IMR-90 (cell line): ENCODE measurements at regions not wholly inside any gene's neighbourhood (a gene's known extent, or its start where the extent isn't known, plus 50 kb on each side); places are given as distances from the start of the nearest gene placed in this dataset.
A peak's percentile ranks its signal among the peaks of the same experiment; 100 is the strongest.

Experiments used
- ATAC-seq: fragments of 200-7000 bp; cut with Tn5 transposase; 2 replicates; pipeline ENCODE4 v1.9.1; 2020; ENCODE audit warnings: low read depth, mild to moderate bottlenecking, moderate library complexity
- BruUV-seq: library from RNA; stranded (reverse); fragments of 400-500 nt; replicated peaks from 2 replicates; lab custom pipeline; 2021; lab: Mats Ljungman, UMichigan
- CTCF ChIA-PET: fragments of 300-600 bp; formaldehyde crosslinking; extraction: SDS; loops from one replicate; lab custom pipeline; 2021; ENCODE audit warnings: antibody characterized with exemption; lab: Yijun Ruan, JAX
- POLR2A ChIA-PET: fragments of 300-600 bp; sonication (Branson Sonifier 250); formaldehyde crosslinking; loops from one replicate; lab custom pipeline; 2022; ENCODE audit warnings: antibody characterized with exemption; ENCODE audit not compliant: unreplicated experiment; lab: Charles Lee
- DNase-seq: peaks from one replicate; pipeline ENCODE4 v3.0.0; 2013
- H2AFZ ChIP-seq: replicated peaks from 2 replicates; pipeline ENCODE3; 2013; ENCODE audit warnings: low read length, mild to moderate bottlenecking; ENCODE audit not compliant: poor library complexity
- H2AK5ac ChIP-seq: 2 replicates; pipeline ENCODE4 v1.6.1; 2013; ENCODE audit warnings: low read depth, low read length, inconsistent platforms
- H2AK9ac ChIP-seq: replicated peaks from 2 replicates; pipeline ENCODE3; 2013; ENCODE audit warnings: mild to moderate bottlenecking, low read depth, low read length, moderate library complexity; ENCODE audit not compliant: poor library complexity
- H2BK120ac ChIP-seq: 2 replicates; pipeline ENCODE4 v1.6.1; 2013; ENCODE audit warnings: low read depth, low read length, inconsistent platforms
- H2BK15ac ChIP-seq: 3 replicates; pipeline ENCODE4 v1.6.1; 2013; ENCODE audit warnings: low read depth, low read length, inconsistent platforms
- H2BK20ac ChIP-seq: 2 replicates; pipeline ENCODE4 v1.6.1; 2013; ENCODE audit warnings: low read depth, mild to moderate bottlenecking, inconsistent platforms, low read length, moderate library complexity
- H2BK5ac ChIP-seq: 2 replicates; pipeline ENCODE4 v1.6.1; 2013; ENCODE audit warnings: mild to moderate bottlenecking, low read depth, low read length, inconsistent platforms; ENCODE audit not compliant: poor library complexity, severe bottlenecking
- H3K14ac ChIP-seq: replicated peaks from 2 replicates; pipeline ENCODE4 v1.6.1; 2013; ENCODE audit warnings: low read depth, low read length, inconsistent platforms
- H3K18ac ChIP-seq: 2 replicates; pipeline ENCODE4 v1.6.1; 2013; ENCODE audit warnings: low read depth, low read length, control low read depth
- H3K23ac ChIP-seq: 2 replicates; pipeline ENCODE4 v1.6.1; 2013; ENCODE audit warnings: low read depth, low read length, inconsistent platforms
- H3K27ac ChIP-seq: 2 replicates; pipeline ENCODE4 v1.5.1; 2013; ENCODE audit warnings: mild to moderate bottlenecking, control low read depth, low read length; ENCODE audit not compliant: insufficient read depth
- H3K27me3 ChIP-seq: 2 replicates; pipeline ENCODE4 v1.6.1; 2013; ENCODE audit warnings: low read length; ENCODE audit not compliant: control insufficient read depth, insufficient read depth
- H3K36me3 ChIP-seq: 2 replicates; pipeline ENCODE4 v1.6.1; 2013; ENCODE audit warnings: low read length, mixed read lengths; ENCODE audit not compliant: control insufficient read depth, insufficient read depth
- H3K4ac ChIP-seq: 2 replicates; pipeline ENCODE4 v1.6.1; 2013; ENCODE audit warnings: low read depth, low read length, inconsistent platforms
- H3K4me1 ChIP-seq: 2 replicates; pipeline ENCODE4 v1.6.1; 2013; ENCODE audit warnings: low read length, mixed read lengths; ENCODE audit not compliant: control insufficient read depth, insufficient read depth
- H3K4me2 ChIP-seq: 2 replicates; pipeline ENCODE4 v1.6.1; 2013; ENCODE audit warnings: low read depth, mild to moderate bottlenecking, control low read depth, low read length, moderate library complexity
- H3K4me3 ChIP-seq: 2 replicates; pipeline ENCODE4 v1.5.1; 2013; ENCODE audit warnings: low read depth, mild to moderate bottlenecking, control low read depth, low read length, moderate library complexity; ENCODE audit not compliant: insufficient read depth
- H3K56ac ChIP-seq: 2 replicates; pipeline ENCODE4 v1.6.1; 2013; ENCODE audit warnings: low read length, inconsistent platforms; ENCODE audit not compliant: insufficient read depth; ENCODE audit errors: extremely low read depth
- H3K79me1 ChIP-seq, 2 experiments: 2 replicates each; pipeline ENCODE4 v1.6.1; 2013; ENCODE audit warnings: low read length in 2 of 2, inconsistent platforms in 1 of 2, low read depth in 1 of 2
- H3K9ac ChIP-seq: 2 replicates; pipeline ENCODE4 v1.6.1; 2013; ENCODE audit warnings: low read depth, low read length, control low read depth
- H3K9me1 ChIP-seq: 2 replicates; pipeline ENCODE4 v1.6.1; 2013; ENCODE audit warnings: low read length, inconsistent platforms; ENCODE audit not compliant: insufficient read depth
- H3K9me3 ChIP-seq: 2 replicates; pipeline ENCODE4 v1.6.1; 2013; ENCODE audit warnings: low read length; ENCODE audit not compliant: control insufficient read depth, insufficient read depth
- H4K20me1 ChIP-seq: 2 replicates; pipeline ENCODE4 v1.6.1; 2013; ENCODE audit warnings: low read length, inconsistent platforms; ENCODE audit not compliant: insufficient read depth
- H4K5ac ChIP-seq: 2 replicates; pipeline ENCODE4 v1.6.1; 2013; ENCODE audit warnings: mild to moderate bottlenecking, low read depth, low read length, control low read depth
- H4K8ac ChIP-seq, 2 experiments: 2 replicates each; pipeline ENCODE4 v1.6.1; 2013; ENCODE audit warnings: low read depth in 2 of 2, low read length in 2 of 2, control low read depth in 1 of 2, inconsistent platforms in 1 of 2
- H4K91ac ChIP-seq: 2 replicates; pipeline ENCODE4 v1.6.1; 2013; ENCODE audit warnings: low read depth, low read length, inconsistent platforms; ENCODE audit not compliant: insufficient read depth
- MAZ ChIP-seq: IDR thresholded peaks from 2 replicates; pipeline ENCODE4 v1.6.1; 2012; ENCODE audit warnings: low read depth, mild to moderate bottlenecking, low read length, improper control_type of control experiment, moderate library complexity, borderline replicate concordance
- RFX5 ChIP-seq: IDR thresholded peaks from 2 replicates; pipeline ENCODE4 v1.8.0; 2012; ENCODE audit warnings: low read depth, mild to moderate bottlenecking, low read length, moderate library complexity
- WGBS, 2 experiments: methylation state at CpG; one replicate each; pipeline versions ENCODE4 v1.1.5 to v1.1.7; 2013; ENCODE audit warnings: missing lambda C conversion rate in 2 of 2; ENCODE audit not compliant: insufficient read length in 1 of 2; ENCODE audit errors: extremely low coverage in 2 of 2; 5-methylcytosine and 5-hydroxymethylcytosine counted together
- dilution Hi-C: fragments of 300-500 bp; cut with HindIII; formaldehyde crosslinking; loops from one replicate; pipeline ENCODE4 v1.14.3; 2018; ENCODE audit warnings: low sequenced_read_pairs; ENCODE audit not compliant: unreplicated experiment
- in situ Hi-C: fragments of 300-500 bp; cut with MboI; formaldehyde crosslinking; loops from 3 replicates; pipeline ENCODE4 v1.14.3; 2019; ENCODE audit warnings: low sequenced_read_pairs, inconsistent platforms, mixed read lengths
- intact Hi-C: fragments of 100-400 bp; cut with micrococcal nuclease; formaldehyde crosslinking; loops from 2 replicates; pipeline ENCODE4 v1.10.0; 2022
- TF ChIP-seq, protein P1 (sequence below): conservative IDR thresholded peaks from 2 replicates; pipeline ENCODE4 v1.5.1; 2012; ENCODE audit warnings: mild to moderate bottlenecking, low read depth, low read length, improper control_type of control experiment

DNA sequence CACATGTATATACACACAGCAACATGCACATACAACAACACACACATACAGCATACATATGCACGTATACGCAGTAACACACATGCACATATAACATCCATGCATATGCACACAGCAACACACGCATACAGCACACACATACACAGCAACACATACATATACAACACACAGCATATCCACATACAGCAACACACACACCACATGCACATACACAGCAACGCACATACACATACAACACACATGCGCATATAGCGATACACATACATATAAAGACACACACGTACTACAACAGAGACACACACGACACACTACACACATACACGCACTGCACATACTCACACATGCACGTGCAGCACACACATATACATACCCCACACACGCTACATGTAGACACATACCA lies 187.8 kb downstream of the GLI2 start:
- Histone ChIP-seq H4K91ac (no peak overlapping the region), H2BK120ac (no peak overlapping the region), H3K4me2 (no peak overlapping the region), H3K4me1 (peaks cover 23% of the 10 kb centered on the region), H3K14ac (0 out of 2 replicates have a peak overlapping the region, but pooled peaks have one; percentile 25), H3K18ac (no peak overlapping the region), H3K27me3 (no peaks in the 10 kb centered on the region), H3K79me1 (peaks cover 52 to 96% of the 10 kb centered on the region in 2 experiments), H2AFZ (peak overlapping the region; percentile 1), H3K36me3 (peaks cover 19% of the 10 kb centered on the region), H3K9me1 (peaks cover 62% of the 10 kb centered on the region), H2BK20ac (no peak overlapping the region), H3K56ac (no peak overlapping the region), H3K9me3 (no peaks in the 10 kb centered on the region), H2BK5ac (peak overlapping the region; percentile 27), H2BK15ac (no peak overlapping the region; the same call in 2 of the 3 replicates), H4K20me1 (0 out of 2 replicates have a peak, but pooled peaks cover 3% of the 10 kb centered on the region), H3K9ac (no peak overlapping the region), H2AK5ac (peak overlapping the region; percentile 88; the same call in 1 of the 2 replicates), H3K27ac (no peak overlapping the region), H3K23ac (0 out of 2 replicates have a peak overlapping the region, but pooled peaks have one; percentile 31), H4K8ac (no peak overlapping the region), H2AK9ac (no peak overlapping the region), H3K4me3 (no peak overlapping the region), H3K4ac (peak overlapping the region; percentile 24), H4K5ac (no peak overlapping the region)
- TF ChIP-seq RFX5 (no peak), MAZ (no peak)
- TF ChIP-seq, protein P1, sequence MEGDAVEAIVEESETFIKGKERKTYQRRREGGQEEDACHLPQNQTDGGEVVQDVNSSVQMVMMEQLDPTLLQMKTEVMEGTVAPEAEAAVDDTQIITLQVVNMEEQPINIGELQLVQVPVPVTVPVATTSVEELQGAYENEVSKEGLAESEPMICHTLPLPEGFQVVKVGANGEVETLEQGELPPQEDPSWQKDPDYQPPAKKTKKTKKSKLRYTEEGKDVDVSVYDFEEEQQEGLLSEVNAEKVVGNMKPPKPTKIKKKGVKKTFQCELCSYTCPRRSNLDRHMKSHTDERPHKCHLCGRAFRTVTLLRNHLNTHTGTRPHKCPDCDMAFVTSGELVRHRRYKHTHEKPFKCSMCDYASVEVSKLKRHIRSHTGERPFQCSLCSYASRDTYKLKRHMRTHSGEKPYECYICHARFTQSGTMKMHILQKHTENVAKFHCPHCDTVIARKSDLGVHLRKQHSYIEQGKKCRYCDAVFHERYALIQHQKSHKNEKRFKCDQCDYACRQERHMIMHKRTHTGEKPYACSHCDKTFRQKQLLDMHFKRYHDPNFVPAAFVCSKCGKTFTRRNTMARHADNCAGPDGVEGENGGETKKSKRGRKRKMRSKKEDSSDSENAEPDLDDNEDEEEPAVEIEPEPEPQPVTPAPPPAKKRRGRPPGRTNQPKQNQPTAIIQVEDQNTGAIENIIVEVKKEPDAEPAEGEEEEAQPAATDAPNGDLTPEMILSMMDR, result no peak
- intact Hi-C loops, result no loop called here
- dilution Hi-C loops, result no loop called here
- ChIA-PET POLR2A (no interaction called here), CTCF (no interaction called here)
- DNase-seq (no peak), ATAC-seq (no peak)
- 98% methylated on average over 10 of the region's 11 CpGs; no CpG with 5 or more reads in 1 of the 2 experiments for WGBS, 2 experiments
- in situ Hi-C loops, result no loop called here
- BruUV-seq, result no TSS peak
